ENCODE measurements at regions not wholly inside any gene's neighbourhood (a gene's known extent, or its start where the extent isn't known, plus 50 kb on each side); places are given as distances from the start of the nearest gene placed in this dataset.
A peak's percentile ranks its signal among the peaks of the same experiment; 100 is the strongest.

GRCh38 chr6:132133736-132134445 lies 182.7 kb upstream of the CCN2 start:
- H3K36me3 ChIP-seq (ENCODE audit: insufficient read depth, low read length): no peaks in the 10 kb centered on the region
- no peaks in the 10 kb centered on the region for H3K9me3 ChIP-seq (ENCODE audit: control insufficient read depth in 1 of 2, insufficient read depth in 1 of 2, low read length in 2 of 2)
- no peak overlapping the region for H3K4me3 Mint-ChIP-seq
- no peaks in the 10 kb centered on the region for H3K27me3 ChIP-seq (ENCODE audit: control insufficient read depth in 1 of 2, insufficient read depth in 2 of 2, low read length in 2 of 2)
- H3K27ac Mint-ChIP-seq: no peak overlapping the region
- no peaks in the 10 kb centered on the region for H3K4me1 Mint-ChIP-seq (ENCODE audit: low read depth)
- DNase-seq (peak in 3 of 14 experiments; percentile 1 to 12 (median 5)), ATAC-seq (ENCODE audit: poor library complexity) (no peak)
- H3K4me3 ChIP-seq (ENCODE audit: low read length): no peak overlapping the region
- H3K4me1 ChIP-seq (ENCODE audit: insufficient read depth, low read length): no peaks in the 10 kb centered on the region
- no peak for TF ChIP-seq CTCF (IDR thresholded peaks at IDR 0.05)
- H3K9me3 Mint-ChIP-seq: no peaks in the 10 kb centered on the region
- POLR2A ChIA-PET: no interaction called here
- no peak overlapping the region for H3K27ac ChIP-seq (ENCODE audit: low read depth in 1 of 2, low read length in 2 of 2)
- intact Hi-C loops (cut with DNase I, micrococcal nuclease): no loop called here
- peaks cover 9% of the 10 kb centered on the region for H3K27me3 Mint-ChIP-seq
- CTCF ChIA-PET: no interaction called here
- H3K36me3 Mint-ChIP-seq (ENCODE audit: low read depth): no peaks in the 10 kb centered on the region

DNA sequence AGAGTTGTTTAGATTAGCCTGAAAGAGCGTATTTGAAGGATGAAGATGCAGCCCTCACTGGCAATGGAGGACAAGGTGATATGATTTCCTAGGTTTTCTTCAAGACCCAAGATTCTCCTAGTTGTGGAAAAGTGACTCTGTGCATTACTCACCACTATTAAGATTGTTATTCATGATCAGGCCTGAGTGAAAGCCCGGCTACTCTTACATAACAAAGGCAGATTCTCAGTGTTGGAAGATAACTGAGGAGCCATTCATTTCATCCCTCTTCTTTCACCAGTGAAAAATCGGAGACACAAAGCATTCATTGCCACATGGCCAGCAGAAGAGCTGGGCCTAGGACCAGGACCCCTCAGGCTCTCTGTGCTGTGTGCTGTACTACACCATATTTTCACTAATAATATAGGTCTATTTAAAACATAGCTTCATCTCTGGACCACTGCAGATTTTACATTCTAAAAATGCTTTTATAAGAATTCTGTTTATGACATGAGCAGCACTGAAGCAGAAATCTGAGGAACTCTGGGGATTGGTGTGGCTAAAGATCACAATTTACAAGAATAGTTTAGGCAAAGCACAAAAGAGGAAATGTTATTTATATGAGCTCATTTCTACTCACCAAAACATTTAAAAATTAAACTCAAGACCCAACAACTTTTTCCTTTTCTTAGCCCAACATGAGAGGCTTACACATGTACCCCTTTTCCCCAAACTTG lies 181.9 kb upstream of the CCN2 start:
- no peaks in the 10 kb centered on the region for H3K9me3 ChIP-seq (ENCODE audit: control insufficient read depth in 1 of 2, insufficient read depth in 1 of 2, low read length in 2 of 2)
- Mint-ChIP-seq H3K4me3 (no peak overlapping the region), H3K4me1 (ENCODE audit: low read depth) (no peaks in the 10 kb centered on the region), H3K9me3 (no peaks in the 10 kb centered on the region), H3K27me3 (peaks cover 9% of the 10 kb centered on the region), H3K27ac (no peak overlapping the region), H3K36me3 (ENCODE audit: low read depth) (no peaks in the 10 kb centered on the region)
- no peak overlapping the region for H3K4me3 ChIP-seq (ENCODE audit: low read length)
- H3K4me1 ChIP-seq (ENCODE audit: insufficient read depth, low read length): no peaks in the 10 kb centered on the region
- DNase-seq (no peak), ATAC-seq (ENCODE audit: poor library complexity) (no peak)
- H3K36me3 ChIP-seq (ENCODE audit: insufficient read depth, low read length): no peaks in the 10 kb centered on the region
- H3K27ac ChIP-seq (ENCODE audit: low read depth in 1 of 2, low read length in 2 of 2): no peak overlapping the region
- ChIA-PET CTCF (no interaction called here), POLR2A (no interaction called here)
- H3K27me3 ChIP-seq (ENCODE audit: control insufficient read depth in 1 of 2, insufficient read depth in 2 of 2, low read length in 2 of 2): no peaks in the 10 kb centered on the region
- TF ChIP-seq CTCF (IDR thresholded peaks at IDR 0.05): no peak
- intact Hi-C loops (cut with DNase I, micrococcal nuclease): no loop called here

GRCh38 chr6:132132422-132132821 lies 181.2 kb upstream of the CCN2 start:
- Mint-ChIP-seq H3K27ac (no peak overlapping the region), H3K36me3 (ENCODE audit: low read depth) (no peaks in the 10 kb centered on the region), H3K4me1 (ENCODE audit: low read depth) (no peaks in the 10 kb centered on the region), H3K27me3 (peaks cover 9% of the 10 kb centered on the region), H3K4me3 (no peak overlapping the region), H3K9me3 (no peaks in the 10 kb centered on the region)
- Histone ChIP-seq H3K27me3 (ENCODE audit: control insufficient read depth in 1 of 2, insufficient read depth in 2 of 2, low read length in 2 of 2) (peaks cover 0 to 2% of the 10 kb centered on the region in 2 experiments), H3K4me1 (ENCODE audit: insufficient read depth, low read length) (no peaks in the 10 kb centered on the region), H3K27ac (ENCODE audit: low read depth in 1 of 2, low read length in 2 of 2) (no peak overlapping the region), H3K9me3 (ENCODE audit: control insufficient read depth in 1 of 2, insufficient read depth in 1 of 2, low read length in 2 of 2) (no peaks in the 10 kb centered on the region), H3K4me3 (ENCODE audit: low read length) (no peak overlapping the region), H3K36me3 (ENCODE audit: insufficient read depth, low read length) (no peaks in the 10 kb centered on the region)
- DNase-seq (no peak), ATAC-seq (ENCODE audit: poor library complexity) (no peak)
- intact Hi-C loops (cut with DNase I, micrococcal nuclease): no loop called here
- POLR2A ChIA-PET: no interaction called here
- TF ChIP-seq CTCF (IDR thresholded peaks at IDR 0.05): no peak
- CTCF ChIA-PET: no interaction called here
